DMS53 treated with DMSO at 0.1 percent for 48 hours (cell line): ENCODE measurements at regions not wholly inside any gene's neighbourhood (a gene's known extent, or its start where the extent isn't known, plus 50 kb on each side); places are given as distances from the start of the nearest gene placed in this dataset.

Experiments used
- DNase-seq: peaks from one replicate; lab custom pipeline; 2025; ENCODE audit not compliant: unreplicated experiment; lab: John Stamatoyannopoulos, UW

DNA sequence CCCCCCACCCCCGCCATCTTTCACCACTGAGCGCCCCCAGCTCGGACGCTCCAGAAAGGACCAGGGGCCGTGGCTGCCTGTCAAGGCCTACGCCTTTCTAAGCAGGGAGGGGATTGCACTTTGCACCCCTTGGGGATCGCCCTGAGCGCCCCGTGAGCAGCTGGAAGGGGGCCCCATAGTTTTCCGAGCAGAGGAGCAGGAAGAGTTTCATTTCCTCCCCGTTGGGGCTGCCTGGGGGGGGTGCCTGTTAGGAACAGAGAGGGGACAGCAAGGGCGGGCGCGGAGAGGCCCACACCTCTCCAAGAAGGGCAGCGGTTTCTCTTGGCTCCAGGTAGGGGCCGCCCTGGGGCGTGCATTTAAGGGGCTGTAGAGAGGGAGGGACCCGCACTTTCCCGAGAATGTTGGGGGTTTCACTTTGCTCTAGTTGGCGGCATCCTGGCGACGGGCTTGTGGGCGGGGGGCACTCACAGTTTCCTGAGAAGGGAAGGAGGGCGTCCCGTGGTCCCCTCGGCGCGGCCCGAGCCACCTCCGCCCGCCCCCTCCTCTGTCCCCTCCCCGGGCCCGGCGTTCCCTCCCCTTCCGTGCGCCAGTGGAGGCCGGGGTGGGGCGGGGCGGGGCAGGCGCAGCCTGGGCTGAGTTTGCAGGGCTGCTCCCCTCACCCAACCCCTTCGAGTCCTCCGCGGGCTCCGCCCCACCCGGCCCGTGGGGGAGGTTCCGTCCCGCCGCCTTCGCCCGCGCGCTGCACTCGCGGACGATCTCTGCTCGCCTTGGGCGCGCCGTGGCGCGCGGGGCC lies 82.3 kb upstream of the CD99 start:
- no peak for DNase-seq

DNA sequence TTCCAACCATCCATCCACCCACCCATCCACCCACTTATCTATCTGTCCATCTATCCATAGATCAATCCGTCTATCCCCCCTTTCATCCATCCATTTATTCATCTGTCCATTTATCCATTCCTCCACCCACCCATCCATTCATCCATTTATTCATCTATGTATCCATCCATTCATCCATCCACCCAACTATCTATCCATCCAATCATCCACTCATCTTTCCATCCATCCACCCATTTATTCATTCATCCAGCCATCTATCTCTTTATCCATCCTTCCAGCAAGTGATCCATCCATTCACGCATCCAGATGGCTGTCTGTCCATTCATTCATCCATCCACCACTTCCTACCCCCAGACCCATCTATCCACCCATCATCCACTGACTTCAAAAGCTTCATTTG lies 84.0 kb upstream of the CD99 start:
- DNase-seq: no peak

DNA sequence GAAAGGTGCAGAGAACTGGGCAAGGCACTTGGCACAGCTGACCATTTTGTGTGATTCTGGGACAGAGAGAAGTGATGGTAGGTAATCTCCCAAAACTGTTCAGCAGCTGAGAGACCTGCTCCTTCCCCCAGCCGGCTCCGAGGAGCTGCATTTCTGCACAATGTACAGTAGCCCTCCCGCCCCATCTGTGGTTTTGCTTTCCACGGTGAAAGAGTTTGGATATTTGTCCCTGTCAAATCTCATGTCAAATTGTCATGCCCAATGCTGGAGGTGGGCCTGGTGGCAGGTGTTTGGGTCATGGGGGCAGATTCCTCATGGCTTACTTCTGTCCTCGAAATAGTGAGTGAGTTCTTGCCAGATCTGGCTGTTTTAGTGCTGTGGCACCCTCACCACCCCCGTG lies 90.5 kb upstream of the CD99 start:
- no peak for DNase-seq

DNA sequence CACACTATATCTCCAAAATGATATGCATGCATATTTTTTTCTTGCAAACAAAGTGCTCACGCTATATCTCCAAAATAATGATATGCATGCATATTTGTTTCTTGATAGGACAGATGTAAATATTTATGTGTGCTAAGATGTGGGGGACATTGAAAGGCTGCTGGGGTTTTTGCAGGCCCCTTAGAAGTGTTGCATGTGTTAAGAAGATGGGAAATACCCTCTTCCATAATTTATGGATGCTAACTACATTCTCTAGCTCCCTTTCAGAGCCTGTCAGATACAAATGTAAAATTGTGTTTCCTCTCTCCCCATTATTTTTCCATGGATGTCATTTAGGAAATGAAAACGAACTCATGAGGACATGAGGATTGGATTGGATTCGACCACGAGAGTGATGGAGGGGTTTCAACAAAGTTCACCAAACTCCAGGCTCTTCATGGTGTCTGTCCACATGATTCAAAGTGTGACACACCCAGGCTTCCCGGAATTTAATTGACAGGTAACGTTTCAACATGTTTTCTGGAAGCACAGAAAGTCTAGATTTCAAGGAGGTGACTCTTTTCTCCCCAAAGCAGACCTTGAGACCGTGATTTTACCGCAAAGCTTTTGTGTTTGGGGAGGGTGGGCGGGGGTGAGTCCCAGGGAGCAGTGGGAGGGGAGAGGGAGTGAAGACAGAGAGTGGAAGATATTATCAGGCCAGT lies 94.4 kb upstream of the CD99 start:
- no peak for DNase-seq

DNA sequence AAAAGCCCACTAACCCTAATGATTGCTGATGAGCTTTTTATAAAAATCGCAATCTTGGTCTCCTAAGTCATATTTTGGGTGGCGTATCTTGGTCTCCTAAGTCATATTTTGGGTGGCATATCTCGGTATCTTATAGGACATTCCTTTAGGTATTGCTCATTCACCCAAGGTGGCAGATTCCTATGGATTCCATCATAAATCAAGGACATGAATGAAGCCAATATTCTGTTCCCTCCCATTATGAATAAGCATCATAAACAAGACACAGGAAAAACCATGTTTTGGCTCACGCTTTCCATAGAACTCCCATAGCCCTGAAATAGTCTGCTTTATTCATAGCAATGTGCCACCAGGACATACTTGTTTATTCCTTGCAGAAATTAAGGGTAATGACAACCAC lies 95.0 kb upstream of the CD99 start:
- DNase-seq: no peak

DNA sequence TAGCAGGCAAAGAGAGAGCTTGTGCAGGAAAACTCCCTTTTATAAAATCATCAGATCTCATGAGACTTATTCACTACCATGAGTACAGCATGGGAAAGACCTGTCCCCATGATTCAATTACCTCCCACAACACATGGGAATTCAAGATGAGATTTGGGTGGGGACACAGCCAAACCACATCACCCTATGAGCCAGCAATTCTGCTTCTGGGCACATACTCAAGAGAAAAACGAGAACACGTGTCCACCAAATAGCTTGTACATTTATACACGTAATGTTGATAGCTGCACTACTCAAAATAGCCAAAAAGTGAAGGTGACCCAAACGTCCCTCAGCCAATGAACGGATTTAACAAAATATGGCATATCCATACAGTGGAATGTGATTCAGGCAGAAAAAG lies 94.5 kb upstream of the DHRSX start:
- DNase-seq: no peak

DNA sequence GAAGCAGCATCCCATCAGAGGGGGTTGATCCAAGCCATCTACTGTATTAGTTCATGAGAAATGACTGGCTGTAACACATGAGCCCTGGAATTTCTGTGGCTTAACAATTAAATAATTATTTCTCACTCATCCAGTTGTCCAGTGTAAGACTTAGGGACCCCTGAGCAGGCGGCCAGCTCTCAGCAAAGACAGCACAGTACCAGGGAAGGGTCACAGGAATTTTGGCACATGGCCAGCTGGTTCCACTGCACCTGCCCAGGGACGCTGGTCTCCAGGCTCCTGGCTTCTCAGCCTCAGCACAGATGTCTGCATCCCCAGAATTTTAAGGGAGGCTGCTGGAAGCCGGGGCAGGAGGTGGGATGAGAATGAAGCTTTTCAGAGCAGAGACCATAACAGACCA lies 93.7 kb upstream of the DHRSX start:
- DNase-seq: no peak

DNA sequence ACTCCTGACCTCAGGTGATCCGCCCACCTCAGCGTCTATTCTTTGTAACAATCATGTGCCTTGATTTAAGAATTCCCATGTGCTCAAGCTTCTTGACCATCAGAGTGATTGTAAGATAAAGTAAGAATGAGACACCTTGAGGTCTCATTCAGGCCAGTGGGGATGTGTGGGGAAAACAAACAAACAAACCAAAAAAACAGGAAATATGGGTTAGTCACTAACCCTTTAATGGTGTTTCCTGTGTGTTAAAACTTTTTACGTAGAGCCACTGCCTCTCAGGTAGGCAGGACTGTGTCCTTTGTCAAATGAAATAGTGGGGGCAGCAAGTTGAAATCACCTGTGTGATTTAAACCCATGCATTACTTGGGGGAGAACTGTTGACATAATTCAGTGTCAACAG lies 91.5 kb upstream of the DHRSX start:
- no peak for DNase-seq

DNA sequence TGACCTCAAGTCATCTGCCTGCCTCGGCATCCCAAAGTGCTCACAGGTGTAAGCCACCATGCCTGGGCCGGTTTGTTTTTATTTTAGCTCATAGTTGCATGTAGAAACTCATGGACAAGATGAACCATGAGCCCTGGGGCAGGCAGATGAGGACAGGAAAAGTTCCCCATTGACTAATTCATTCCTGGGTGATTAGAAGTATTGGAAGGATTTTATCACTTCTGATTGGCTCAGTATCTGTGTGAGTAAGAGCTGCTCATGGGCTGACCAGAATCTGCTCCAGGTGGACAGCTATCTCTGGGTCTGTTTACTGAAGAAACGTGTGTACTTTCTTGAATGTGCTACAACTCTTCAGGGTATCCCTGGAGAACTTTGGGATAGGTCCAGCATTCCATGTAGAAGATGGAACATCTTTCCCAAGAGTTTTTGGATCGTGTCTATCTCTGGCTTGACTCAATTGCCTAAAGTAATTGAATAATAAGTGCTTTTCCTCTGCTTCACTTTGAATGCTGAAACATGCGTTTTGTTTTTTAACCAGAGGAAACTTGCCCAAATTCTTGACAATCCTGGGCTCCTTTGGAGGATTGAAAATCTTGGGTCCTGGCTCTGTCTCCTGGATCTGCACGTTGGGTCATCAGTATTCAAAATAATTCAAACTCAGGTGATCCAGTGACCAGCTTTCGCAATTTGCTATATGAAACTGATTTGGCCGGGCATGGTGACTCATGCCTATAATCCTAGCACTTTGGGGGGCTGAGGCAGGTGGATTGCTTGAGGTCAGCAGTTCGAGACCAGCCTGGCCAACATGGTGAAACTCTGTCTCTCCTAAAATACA lies 88.6 kb upstream of the DHRSX start:
- no peak for DNase-seq

DNA sequence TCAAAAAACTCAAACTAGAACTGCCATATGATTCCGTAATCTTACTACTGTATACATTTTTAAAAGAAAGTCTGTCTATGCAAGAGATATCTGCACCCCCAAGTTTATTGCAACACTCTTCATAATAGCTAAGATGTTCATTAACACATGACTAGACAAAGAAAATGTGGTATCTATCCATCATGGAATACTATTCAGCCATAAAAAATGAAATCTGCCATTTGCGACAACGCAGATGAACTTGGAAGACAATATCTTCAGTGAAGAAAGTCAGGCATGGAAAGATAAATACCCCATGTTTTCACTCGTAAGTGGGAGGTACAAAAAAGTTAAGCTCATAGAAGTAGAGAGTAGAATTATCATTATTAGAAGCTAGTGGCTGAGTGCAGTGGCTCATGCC lies 87.3 kb upstream of the DHRSX start:
- DNase-seq: no peak

DNA sequence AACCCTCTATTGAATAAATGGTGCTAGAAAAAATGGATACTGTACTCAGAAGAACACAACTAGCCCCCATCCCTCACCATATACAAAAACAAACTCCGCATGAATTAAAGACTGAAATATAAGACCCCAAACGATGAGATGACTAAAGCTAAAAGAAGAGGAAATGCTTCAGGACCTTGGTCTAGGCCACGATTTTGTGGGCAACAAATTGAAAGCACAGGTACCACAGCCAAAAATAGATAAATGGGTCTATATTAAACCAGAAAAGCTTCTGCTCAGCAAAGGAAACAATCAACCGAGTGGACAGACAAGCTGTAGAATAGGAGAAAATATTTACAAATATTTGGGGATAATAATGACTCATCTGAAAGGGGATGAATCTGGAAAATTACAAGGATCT lies 86.4 kb upstream of the DHRSX start:
- DNase-seq: no peak

DNA sequence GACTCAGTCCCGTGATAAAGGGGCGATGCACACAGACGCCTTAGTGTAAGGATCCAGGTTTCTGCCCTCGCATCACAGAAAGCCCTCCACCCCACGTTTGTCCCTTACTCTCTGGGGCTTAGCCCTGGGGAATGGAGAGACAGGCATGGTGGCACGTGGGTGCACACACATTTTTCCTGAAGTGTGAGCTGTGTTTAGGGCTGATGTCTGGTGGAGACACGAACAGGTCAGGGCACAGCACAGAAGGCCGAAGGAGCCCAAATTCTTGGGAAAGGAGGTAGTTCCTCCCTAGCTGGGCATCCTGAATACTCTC lies 84.3 kb upstream of the DHRSX start:
- no peak for DNase-seq

DNA sequence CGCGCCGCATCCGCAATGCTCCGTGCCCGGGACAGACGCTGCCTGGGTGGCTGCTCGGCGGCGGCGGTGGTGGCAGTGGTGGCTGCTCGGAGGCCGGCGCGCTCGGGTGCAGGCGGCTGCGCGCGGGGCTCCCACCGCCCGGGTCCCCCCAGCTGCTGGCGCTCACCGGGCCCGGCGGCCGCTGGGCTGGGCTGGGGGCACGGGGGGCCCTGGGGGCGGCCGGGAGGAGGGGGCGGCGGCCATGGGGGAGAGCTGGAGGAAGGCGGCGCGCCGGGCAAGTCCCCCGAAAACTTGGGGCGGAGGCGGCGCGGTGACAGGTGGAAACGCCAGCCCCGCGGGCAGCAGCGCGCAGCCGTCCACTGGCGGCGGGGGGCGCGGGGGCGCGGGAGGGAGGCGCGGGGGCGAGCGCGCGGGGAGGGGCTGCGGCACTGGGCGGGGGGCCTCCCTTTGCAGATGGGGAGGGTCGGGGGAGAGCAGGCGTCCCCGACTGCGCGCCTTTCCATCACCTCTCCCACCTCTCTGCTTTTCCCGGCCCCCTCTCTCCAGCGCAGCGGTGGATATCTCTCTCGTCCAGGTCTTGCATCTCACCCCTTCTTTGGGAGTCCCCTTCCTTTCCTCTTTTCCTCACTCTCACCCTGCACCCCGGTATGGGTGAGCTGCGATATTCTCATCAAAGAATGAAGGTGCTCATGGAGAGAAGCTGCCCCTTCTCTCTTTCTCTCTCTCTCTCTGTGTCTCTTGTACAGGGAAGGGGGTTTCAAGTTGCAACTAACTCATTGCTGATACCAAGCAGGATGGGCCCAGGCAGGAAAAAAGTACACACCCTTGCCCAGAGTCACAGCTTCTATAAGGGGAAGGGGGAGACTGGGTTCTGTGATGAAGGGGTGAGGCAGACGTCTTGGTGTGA lies 83.7 kb upstream of the DHRSX start:
- no peak for DNase-seq

DNA sequence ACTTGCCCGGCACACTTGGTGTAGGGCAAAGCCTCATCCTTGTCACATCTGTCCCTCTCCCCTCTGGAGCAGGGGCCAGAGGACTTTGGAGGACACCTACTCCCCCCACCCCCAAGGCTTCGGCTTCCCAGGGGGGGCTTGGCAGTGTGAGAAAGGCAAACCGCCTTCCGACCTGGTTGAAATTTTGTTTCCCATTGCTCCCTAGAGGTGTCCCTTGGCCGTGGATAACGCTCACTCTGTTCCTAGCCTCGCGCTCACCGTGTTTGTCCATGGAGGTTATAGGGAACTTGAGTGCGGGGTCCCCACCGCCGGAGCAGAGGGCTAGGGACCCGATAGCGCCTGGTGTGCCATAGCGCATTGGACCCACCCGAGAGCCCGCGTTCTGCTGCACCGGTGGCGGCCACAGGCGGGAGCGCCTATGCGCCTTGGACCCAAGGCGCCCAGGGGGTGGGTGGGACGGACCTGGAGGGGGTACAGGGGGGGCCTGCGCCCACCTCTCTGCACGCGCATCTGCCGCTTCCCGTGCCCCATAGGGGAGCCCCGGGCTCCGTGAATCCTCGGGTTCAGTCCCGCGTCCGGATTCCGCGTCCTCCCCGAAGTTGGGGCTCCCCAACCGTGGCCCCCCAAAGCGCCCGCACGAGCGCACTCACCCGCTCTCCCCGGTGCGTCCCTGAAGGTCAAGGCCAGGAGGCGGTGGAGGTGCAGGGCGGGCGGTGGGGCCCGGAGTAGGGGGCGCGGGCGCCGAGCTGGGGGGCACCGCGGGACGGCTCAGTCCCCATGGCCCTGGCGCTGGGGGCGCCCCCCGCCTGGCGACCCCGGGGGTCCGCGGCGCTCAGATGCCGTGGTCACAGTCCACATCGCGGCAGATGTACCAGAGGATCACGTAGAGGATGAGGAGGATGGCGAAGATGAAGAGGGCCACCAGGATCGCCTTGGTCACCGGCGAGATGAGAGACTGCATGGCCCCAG lies 82.7 kb upstream of the DHRSX start:
- DNase-seq: no peak

DNA sequence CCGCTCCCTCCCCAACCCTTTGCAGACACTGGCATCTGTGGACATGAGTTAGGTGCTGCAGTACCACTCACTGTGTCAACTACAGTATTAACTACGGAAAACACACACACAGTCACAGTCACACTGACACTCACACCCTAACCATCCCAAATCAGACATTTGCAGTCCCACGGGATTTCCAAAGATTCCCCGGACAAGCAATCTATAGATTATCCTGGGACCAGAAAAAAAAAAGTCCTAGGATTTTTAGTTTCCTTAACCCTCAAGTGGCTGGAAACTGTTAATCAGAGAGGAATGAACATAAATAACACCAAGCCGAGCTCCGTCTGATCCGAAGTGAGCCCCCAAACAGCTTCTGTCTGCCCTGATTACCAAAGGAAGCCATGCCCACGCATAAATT lies 81.9 kb upstream of the DHRSX start:
- DNase-seq: no peak

DNA sequence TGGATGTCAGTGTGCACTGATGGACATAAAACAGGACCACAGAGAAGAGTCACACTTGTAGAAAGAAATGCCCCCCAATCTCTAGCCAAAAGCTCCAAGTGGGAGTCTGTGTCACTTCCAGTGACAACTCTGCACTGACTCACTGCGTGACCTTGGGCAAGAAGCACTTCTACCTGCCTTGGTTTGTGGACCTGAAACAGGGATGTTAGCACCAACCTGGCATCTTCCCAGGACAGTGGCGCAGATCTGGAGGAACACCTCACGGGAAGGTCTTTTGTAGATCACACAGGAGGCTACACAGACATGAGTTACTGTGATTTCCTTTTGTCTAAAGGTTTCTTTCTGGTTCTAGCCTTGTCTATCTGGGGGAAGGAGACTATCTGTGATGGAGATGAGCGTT lies 80.5 kb upstream of the DHRSX start:
- no peak for DNase-seq

DNA sequence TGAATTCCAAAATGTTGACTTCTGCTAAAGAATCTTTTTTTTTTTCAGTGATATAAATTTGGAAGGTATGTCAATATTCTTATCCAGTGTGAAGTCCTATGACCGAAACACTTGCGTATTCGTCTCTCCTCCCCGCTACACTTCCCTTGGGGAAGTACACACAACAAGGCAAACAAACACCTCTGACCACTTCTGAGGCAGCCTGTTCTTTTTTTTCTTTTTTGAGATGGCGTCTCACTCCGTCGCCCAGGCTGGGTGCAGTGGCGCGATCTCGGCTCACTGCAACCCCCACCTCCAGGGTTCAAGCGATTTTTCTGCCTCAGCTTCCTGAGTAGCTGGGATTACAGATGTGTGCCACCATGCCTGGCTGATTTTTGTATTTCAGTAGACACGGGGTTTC lies 78.1 kb upstream of the DHRSX start:
- no peak for DNase-seq

DNA sequence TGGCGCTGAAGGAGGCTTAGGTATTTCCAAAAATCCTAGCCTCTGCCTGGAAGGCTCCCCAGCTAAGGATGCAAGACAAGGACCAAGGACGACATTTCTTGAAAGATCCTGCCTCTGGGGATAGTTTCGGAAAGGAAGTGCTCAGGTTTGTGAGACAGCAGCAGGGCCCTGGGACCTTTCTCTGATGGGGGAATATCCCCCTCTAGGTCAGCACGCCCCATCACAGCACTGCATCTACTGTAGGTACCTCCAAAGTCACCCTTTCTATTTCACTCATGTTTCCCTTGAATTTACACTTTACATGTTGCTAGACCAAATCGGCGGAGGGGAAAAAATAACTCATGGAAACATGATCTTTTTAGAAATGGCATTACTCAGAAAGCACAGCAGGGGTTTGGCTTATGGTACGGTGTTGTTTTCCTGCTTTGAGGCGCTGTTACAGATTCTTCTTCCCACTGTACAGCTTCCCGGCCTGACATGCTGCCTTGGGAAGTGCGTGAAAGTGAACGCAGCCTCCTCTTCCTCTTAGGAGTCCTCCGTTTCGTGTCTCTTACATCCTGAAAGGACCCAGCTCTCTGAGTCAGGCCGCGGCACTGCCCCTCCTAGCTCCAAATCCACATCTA lies 77.2 kb upstream of the DHRSX start:
- DNase-seq: no peak

DNA sequence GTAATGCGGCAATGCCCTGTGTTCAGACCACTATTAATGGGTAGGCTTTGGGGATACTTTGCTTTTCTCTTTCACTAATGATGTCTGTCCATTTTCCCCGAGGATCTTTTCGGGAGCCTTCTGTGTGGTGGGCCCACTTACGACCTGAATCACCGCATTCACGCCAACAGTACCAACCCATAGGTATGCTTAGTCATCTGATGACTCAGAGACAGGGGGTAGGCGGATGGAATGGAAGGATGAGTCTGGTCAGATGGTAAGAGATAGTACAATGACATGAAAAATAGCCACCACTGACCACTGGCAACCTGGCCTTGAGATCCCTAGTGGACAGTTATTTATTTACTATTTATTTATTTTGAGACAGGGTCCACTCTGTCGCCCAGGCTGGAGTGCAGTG lies 76.0 kb upstream of the DHRSX start:
- no peak for DNase-seq

DNA sequence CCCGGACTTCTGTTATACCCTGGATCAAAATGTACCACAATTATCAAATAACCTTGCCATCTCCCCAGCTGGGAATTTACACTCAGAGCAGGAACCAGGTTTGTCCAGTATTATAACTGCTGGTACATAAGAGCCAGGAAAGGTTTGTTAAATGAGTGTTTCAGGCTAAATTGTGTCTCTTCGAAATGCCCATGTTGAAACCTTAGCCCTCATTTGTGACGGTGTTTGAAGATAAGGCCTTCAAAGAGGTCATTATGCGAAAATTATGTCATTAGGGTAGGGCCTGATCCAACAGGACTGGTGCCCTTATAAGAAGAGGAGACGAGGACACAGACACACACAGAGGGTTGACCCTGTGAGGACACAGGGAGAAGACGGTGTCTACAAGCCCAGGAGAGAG lies 73.5 kb upstream of the DHRSX start:
- DNase-seq: no peak
